SK-N-SH treated with all-trans-retinoic acid at 6 μM for 48 hours (cell line): ENCODE measurements at regions not wholly inside any gene's neighbourhood (a gene's known extent, or its start where the extent isn't known, plus 50 kb on each side); places are given as distances from the start of the nearest gene placed in this dataset.
"Not testable (repeated sequence)": the region's sequence is repeated elsewhere in the genome, so short reads cannot be mapped to it uniquely, and the experiment has no call there.

Source experiments
- ATAC-seq: fragments of 200-7000 bp; cut with Tn5 transposase; 3 replicates; pipeline ENCODE4 v1.9.1; 2020; ENCODE audit warnings: mild to moderate bottlenecking, moderate library complexity
- ARNTL ChIP-seq: fragments of 450-650 bp; formaldehyde crosslinking; IDR thresholded peaks from 2 replicates; pipeline ENCODE4 v1.5.0; 2020; ENCODE audit warnings: low read depth, mild to moderate bottlenecking, moderate library complexity, borderline replicate concordance
- BACH2 ChIP-seq: fragments of 250-450 bp; sonication (Bioruptor Pico); IDR thresholded peaks from 2 replicates; pipeline ENCODE4 v1.9.0; 2021; ENCODE audit warnings: mild to moderate bottlenecking, borderline replicate concordance
- CSDC2 ChIP-seq: fragments of 250-450 bp; sonication (Bioruptor Pico); IDR thresholded peaks from 2 replicates; pipeline ENCODE4 v1.5.0; 2020; ENCODE audit warnings: mild to moderate bottlenecking, moderate library complexity
- CSRNP3 ChIP-seq: fragments of 250-450 bp; sonication (Bioruptor Pico); IDR thresholded peaks from 2 replicates; pipeline ENCODE4 v1.5.1; 2021; ENCODE audit warnings: mild to moderate bottlenecking, moderate library complexity
- ESRRG ChIP-seq: fragments of 250-450 bp; sonication (Bioruptor Pico); IDR thresholded peaks from 2 replicates; pipeline ENCODE4 v1.6.1; 2021; ENCODE audit warnings: mild to moderate bottlenecking
- GLIS3 ChIP-seq: fragments of 250-450 bp; sonication (Bioruptor Pico); IDR thresholded peaks from 2 replicates; pipeline ENCODE4 v1.5.0; 2020; ENCODE audit warnings: mild to moderate bottlenecking, moderate library complexity
- ISL1 ChIP-seq: fragments of 250-450 bp; sonication (Bioruptor Pico); IDR thresholded peaks from 2 replicates; pipeline ENCODE4 v2.1.2; 2022; ENCODE audit warnings: mild to moderate bottlenecking, moderate library complexity
- OSR1 ChIP-seq: fragments of 250-450 bp; sonication (Bioruptor Pico); IDR thresholded peaks from 2 replicates; pipeline ENCODE4 v1.8.0; 2022; ENCODE audit warnings: moderate library complexity, mild to moderate bottlenecking, inconsistent platforms
- PPARA ChIP-seq: fragments of 250-450 bp; sonication (Bioruptor Pico); IDR thresholded peaks from 2 replicates; pipeline ENCODE4 v1.5.0; 2020; ENCODE audit warnings: mild to moderate bottlenecking, borderline replicate concordance
- RARB ChIP-seq: fragments of 250-450 bp; sonication (Bioruptor Pico); IDR thresholded peaks from 2 replicates; pipeline ENCODE4 v1.8.0; 2021; ENCODE audit warnings: mild to moderate bottlenecking, moderate library complexity
- SNAI2 ChIP-seq: fragments of 250-450 bp; sonication (Bioruptor Pico); IDR thresholded peaks from 2 replicates; pipeline ENCODE4 v1.5.0; 2020; ENCODE audit warnings: mild to moderate bottlenecking, moderate library complexity
- TCF4 ChIP-seq: fragments of 250-450 bp; sonication (Bioruptor Pico); IDR thresholded peaks from 2 replicates; pipeline ENCODE4 v1.8.0; 2021; ENCODE audit warnings: mild to moderate bottlenecking, moderate library complexity, borderline replicate concordance
- TOX ChIP-seq: fragments of 250-450 bp; sonication (Bioruptor Pico); IDR thresholded peaks from 2 replicates; pipeline ENCODE4 v1.8.0; 2021; ENCODE audit warnings: mild to moderate bottlenecking, moderate library complexity, borderline replicate concordance
- TSHZ2 ChIP-seq: fragments of 250-450 bp; sonication (Bioruptor Pico); IDR thresholded peaks from 2 replicates; pipeline ENCODE4 v1.5.0; 2020; ENCODE audit warnings: mild to moderate bottlenecking, moderate library complexity
- ZC3H10 ChIP-seq: fragments of 250-450 bp; sonication (Bioruptor Pico); IDR thresholded peaks from 2 replicates; pipeline ENCODE4 v1.5.1; 2021; ENCODE audit warnings: mild to moderate bottlenecking, moderate library complexity
- ZFP3 ChIP-seq: fragments of 250-450 bp; sonication (Bioruptor Pico); IDR thresholded peaks from 2 replicates; pipeline ENCODE4 v1.5.0; 2020; ENCODE audit warnings: mild to moderate bottlenecking, moderate library complexity
- ZFP30 ChIP-seq: fragments of 450-650 bp; formaldehyde crosslinking; IDR thresholded peaks from 2 replicates; pipeline ENCODE4 v1.5.0; 2022; ENCODE audit warnings: mild to moderate bottlenecking, moderate library complexity
- ZNF565 ChIP-seq: fragments of 450-650 bp; formaldehyde crosslinking; conservative IDR thresholded peaks from 2 replicates; pipeline ENCODE4 v1.5.0; 2020; ENCODE audit warnings: low read depth, mild to moderate bottlenecking, moderate library complexity
- ZNF70 ChIP-seq: fragments of 450-650 bp; formaldehyde crosslinking; IDR thresholded peaks from 2 replicates; pipeline ENCODE4 v1.5.0; 2020; ENCODE audit warnings: mild to moderate bottlenecking, moderate library complexity
- ZNF8 ChIP-seq: fragments of 450-650 bp; formaldehyde crosslinking; IDR thresholded peaks from 2 replicates; pipeline ENCODE4 v1.5.0; 2020; ENCODE audit warnings: mild to moderate bottlenecking, moderate library complexity
- TF ChIP-seq, protein P1 (sequence below): fragments of 250-450 bp; sonication (Bioruptor Pico); IDR thresholded peaks from 2 replicates; pipeline ENCODE4 v1.8.0; 2021; ENCODE audit warnings: low read depth, mild to moderate bottlenecking, moderate library complexity, borderline replicate concordance
- TF ChIP-seq, protein P2 (sequence below): fragments of 250-450 bp; sonication (Bioruptor Pico); IDR thresholded peaks from 2 replicates; pipeline ENCODE4 v1.8.0; 2020; ENCODE audit warnings: mild to moderate bottlenecking, moderate library complexity, borderline replicate concordance

GRCh38 chr14:87745507-87746118, 247.4 kb downstream of the GALC start:
- TF ChIP-seq ZC3H10 (no peak), BACH2 (CRISPR knock-in tag) (no peak), ISL1 (CRISPR knock-in tag) (no peak), ESRRG (CRISPR knock-in tag) (no peak), OSR1 (CRISPR knock-in tag) (no peak), ZNF8 (CRISPR knock-in tag) (no peak), GLIS3 (CRISPR knock-in tag) (no peak), ARNTL (CRISPR knock-in tag) (no peak), ZNF70 (CRISPR knock-in tag) (no peak), TOX (CRISPR knock-in tag) (no peak), TSHZ2 (no peak), ZFP30 (CRISPR knock-in tag) (no peak), PPARA (CRISPR knock-in tag) (no peak), ZNF565 (CRISPR knock-in tag) (no peak), ZFP3 (CRISPR knock-in tag) (no peak)
- TF ChIP-seq, protein P1, sequence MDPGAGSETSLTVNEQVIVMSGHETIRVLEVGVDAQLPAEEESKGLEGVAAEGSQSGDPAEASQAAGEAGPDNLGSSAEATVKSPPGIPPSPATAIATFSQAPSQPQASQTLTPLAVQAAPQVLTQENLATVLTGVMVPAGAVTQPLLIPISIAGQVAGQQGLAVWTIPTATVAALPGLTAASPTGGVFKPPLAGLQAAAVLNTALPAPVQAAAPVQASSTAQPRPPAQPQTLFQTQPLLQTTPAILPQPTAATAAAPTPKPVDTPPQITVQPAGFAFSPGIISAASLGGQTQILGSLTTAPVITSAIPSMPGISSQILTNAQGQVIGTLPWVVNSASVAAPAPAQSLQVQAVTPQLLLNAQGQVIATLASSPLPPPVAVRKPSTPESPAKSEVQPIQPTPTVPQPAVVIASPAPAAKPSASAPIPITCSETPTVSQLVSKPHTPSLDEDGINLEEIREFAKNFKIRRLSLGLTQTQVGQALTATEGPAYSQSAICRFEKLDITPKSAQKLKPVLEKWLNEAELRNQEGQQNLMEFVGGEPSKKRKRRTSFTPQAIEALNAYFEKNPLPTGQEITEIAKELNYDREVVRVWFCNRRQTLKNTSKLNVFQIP (CRISPR knock-in tag), result no peak
- TF ChIP-seq, protein P2, sequence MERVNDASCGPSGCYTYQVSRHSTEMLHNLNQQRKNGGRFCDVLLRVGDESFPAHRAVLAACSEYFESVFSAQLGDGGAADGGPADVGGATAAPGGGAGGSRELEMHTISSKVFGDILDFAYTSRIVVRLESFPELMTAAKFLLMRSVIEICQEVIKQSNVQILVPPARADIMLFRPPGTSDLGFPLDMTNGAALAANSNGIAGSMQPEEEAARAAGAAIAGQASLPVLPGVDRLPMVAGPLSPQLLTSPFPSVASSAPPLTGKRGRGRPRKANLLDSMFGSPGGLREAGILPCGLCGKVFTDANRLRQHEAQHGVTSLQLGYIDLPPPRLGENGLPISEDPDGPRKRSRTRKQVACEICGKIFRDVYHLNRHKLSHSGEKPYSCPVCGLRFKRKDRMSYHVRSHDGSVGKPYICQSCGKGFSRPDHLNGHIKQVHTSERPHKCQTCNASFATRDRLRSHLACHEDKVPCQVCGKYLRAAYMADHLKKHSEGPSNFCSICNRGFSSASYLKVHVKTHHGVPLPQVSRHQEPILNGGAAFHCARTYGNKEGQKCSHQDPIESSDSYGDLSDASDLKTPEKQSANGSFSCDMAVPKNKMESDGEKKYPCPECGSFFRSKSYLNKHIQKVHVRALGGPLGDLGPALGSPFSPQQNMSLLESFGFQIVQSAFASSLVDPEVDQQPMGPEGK (CRISPR knock-in tag), result no peak
- ATAC-seq, result no peak

- not testable (repeated sequence) for ATAC-seq
Measured at GRCh38 chr14:87734577-87735360, 258.2 kb downstream of the GALC start.

- not testable (repeated sequence) for ATAC-seq
Measured at GRCh38 chr14:87733115-87733514, 259.9 kb downstream of the GALC start.

- no peak for ATAC-seq
Measured at GRCh38 chr14:87732562-87732961, 260.4 kb downstream of the GALC start.

GRCh38 chr14:87725318-87725717, 267.7 kb downstream of the GALC start:
- no peak for ATAC-seq
- TF ChIP-seq GLIS3 (CRISPR knock-in tag) (no peak), ISL1 (CRISPR knock-in tag) (no peak), BACH2 (CRISPR knock-in tag) (no peak), ESRRG (CRISPR knock-in tag) (no peak), TCF4 (CRISPR knock-in tag) (no peak), ZNF565 (CRISPR knock-in tag) (no peak), CSRNP3 (CRISPR knock-in tag) (no peak), TSHZ2 (no peak), CSDC2 (CRISPR knock-in tag) (no peak), OSR1 (CRISPR knock-in tag) (no peak), ARNTL (CRISPR knock-in tag) (no peak), ZC3H10 (no peak), ZNF8 (CRISPR knock-in tag) (no peak), SNAI2 (no peak), ZNF70 (CRISPR knock-in tag) (no peak), RARB (CRISPR knock-in tag) (no peak), PPARA (CRISPR knock-in tag) (no peak)

More at GRCh38 chr14:87732562-87732961, 260.4 kb downstream of the GALC start:
- TF ChIP-seq ZFP3 (CRISPR knock-in tag), result no peak
- TF ChIP-seq SNAI2, result no peak
